NCI-H1092 (cell line): ENCODE measurements at regions not wholly inside any gene's neighbourhood (a gene's known extent, or its start where the extent isn't known, plus 50 kb on each side); places are given as distances from the start of the nearest gene placed in this dataset.

Source experiments
- DNase-seq: peaks from one replicate; lab custom pipeline; 2025; lab: John Stamatoyannopoulos, UW

DNA sequence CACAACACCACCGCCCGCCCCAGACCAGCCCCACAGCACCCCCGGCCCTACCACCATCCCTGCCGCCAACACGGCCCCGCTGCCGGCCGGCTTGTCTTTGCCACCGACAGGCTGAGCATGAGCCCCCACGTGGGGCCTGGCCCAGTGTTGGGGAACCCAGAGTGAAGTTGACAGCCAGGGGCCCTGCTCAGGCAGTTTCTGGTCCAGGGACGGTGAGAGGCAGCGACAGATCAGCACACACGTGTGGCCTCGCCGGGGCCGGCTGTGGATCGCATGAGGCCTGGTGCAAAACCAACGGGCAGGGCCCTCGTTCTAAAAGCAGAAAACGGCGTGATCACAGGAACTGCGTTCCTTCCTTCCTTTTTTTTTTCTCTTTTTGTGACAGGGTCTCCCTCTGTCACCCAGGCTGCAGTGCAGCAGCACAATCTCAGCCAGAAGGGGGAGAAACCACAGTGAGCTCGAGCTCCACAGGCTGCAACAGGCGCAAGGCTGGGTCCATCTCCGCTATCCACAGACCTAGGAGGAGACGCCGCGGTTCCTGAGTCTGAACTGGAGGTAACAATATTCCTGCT, 50.5 kb upstream of the FBRSL1 start:
- DNase-seq: no peak

DNA sequence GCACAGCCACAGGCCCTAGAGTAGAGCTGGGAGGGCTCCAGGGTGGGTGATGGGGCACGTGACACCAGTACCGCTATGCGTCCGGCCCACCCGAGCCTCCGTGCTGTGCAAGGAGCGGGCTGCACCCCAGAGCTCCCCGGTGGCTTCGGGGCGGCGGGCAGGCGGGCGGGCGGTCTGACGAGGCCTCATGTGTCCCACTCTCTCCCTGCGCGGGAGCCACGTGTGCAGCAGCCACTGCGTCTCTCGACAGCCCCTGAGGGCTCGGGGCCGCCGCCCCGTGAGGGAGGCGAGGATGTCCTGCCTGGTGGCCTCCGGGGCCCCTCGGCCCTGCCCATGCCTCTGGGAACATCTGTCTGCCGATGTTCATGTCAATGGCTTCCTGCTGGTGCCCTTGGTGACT, 51.2 kb upstream of the FBRSL1 start:
- DNase-seq: no peak

DNA sequence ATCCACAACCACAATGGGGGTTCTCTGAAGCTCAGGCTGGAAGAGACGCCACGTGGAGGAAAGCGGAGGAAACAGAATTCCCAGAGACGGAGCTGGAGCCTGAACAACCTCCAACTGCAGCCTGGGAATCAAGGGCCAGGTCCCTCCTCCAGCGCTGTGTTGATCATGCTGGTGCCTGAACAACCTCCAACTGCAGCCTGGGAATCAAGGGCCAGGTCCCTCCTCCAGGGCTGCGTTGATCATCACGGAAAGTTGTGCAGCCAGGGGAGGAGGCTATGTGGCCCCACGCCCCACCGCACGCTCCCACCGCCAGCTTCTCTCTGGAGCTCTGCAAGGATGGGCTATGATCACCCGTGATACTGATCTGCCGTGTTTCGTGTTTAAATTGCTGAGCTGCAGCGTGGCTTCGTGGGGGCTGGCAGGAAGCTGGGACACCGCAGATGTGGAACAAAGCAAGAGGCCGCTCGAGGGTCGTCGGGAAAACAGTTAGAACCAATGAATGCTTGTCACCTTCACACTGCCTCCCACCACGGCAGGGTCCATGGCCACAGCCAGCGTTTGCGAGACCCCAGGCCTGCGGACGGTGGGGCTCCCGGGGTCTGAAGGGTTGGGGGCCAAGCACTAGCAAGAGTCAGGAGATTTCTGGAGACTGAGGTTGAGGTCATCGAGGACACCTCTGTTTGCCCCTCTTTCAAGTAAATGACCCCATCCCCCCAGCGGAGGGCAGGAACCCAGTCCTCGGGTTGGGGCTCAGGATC, 51.8 kb upstream of the FBRSL1 start:
- DNase-seq: no peak

DNA sequence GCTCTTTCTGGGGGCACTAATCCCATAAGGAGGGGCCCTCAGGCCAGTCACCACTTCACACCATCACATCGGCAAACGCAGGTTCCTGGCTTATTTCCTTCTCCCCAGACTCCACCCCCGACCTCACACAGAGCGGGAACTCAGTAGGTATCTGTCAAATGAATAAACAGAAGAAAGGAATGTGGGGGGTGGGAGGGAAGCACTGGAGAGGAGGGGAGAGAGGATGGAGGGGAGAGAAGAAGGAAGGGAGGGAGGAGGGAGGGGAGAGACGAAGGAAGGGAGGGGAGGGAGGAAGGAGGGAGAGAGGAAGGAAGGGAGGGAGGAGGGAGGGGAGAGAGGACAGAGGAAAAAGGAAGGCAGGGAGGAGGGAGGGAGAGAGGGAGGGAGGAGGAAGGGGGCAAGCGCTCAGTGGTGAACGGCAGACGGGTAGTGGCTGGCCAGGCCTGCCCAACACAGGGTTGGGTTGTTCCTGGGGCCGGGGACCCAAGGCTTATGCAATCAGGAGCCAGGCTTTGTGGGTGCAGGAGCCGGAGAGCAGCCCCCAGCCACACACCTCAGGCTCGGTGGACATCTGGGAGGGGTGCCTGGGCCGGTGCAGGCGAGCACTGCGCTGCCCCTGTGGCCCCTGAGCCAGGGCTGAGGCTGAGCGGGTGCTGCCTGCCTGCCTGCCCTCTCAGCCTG, 52.6 kb upstream of the FBRSL1 start:
- no peak for DNase-seq

DNA sequence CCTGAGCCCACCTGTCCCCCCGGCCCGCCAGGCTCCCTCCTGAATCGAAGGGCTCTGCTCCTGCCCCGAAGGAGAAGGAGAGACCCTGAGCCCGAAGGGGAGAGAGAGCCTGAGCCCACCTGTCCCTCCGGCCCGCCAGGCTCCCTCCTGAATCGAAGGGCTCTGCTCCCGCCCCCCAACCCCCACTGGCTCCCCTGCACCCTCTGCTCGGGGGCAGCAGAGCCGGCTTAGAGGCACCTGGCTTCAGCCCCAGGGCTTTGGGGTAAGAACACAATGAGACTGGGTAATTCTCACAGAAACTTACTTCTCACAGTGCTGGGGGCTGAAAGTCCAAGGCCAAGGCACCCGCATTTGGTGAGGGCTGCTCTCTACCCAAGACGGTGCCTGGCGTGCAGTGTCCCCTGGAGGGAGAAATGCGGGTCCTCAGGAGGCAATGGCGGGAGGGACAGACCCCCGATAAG, 53.1 kb upstream of the FBRSL1 start:
- no peak for DNase-seq

DNA sequence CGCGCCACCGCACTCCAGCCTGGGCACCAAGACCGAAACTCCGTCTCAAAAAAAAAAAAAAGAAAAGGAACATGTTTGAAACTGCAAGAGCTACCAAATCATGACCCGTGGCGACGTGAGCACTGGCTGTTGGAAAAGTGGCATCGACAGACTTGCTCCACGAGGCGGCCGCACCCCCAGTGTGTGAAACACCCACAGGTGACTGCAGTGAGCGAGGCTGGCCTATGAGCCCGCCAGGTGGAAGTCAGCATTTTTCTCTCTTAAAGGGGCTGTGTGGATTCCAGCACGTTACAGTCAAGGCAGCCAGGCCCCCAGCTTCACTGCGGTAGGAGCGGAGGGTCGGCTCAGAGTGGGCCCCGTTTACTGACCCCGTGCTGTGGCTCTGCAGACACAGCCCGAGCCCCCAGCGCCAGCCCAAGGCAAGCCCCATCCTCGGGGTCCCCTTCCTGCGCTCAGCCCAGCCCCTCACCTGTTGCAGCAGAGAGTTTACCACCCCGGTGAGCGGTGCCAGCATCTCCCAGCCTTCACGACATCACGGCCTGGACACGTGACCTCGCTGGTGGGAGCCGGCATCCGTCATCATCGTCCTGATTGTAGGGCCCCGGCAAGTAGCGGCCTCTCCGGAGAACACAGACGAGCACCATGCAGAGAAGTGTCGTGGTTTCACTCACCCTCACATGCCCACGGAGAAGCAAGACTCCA, 54.3 kb upstream of the FBRSL1 start:
- no peak for DNase-seq

DNA sequence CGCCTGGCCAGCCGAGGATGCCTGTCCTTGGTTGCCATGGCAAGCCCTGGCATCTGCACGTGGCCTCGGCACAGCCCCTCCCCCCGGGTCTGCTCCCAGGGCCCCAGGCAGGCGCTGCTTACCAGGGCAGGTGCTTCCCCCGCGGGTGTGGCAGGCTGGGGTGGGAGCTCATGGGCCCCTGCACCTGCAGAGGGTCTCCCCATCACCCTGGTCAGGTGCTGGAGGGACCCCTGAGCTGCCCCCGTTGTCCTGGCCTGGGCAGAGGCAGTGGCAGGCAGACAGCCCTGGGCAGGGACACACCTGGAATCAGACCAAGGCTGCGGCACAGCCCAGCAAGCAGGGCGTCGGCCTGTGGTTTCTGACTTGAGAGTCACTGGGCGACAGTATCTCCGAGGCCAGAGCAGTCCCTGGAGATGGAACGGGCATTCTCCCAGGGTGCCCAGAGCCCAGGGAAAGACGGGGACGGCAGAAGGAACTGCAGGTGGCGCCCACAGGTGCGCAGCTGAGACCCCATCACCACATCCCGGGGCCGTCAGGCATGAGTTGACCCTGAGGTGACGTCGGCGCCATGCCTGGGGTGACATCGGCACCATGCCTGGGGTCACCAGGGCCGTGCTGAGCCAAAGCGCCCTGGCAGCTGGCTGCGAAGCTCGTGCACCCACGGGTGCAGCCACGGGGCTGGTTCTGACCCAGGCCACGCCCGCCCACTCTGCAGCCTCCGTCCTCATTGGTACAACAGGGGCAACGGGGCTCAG, 56.1 kb upstream of the FBRSL1 start:
- no peak for DNase-seq

DNA sequence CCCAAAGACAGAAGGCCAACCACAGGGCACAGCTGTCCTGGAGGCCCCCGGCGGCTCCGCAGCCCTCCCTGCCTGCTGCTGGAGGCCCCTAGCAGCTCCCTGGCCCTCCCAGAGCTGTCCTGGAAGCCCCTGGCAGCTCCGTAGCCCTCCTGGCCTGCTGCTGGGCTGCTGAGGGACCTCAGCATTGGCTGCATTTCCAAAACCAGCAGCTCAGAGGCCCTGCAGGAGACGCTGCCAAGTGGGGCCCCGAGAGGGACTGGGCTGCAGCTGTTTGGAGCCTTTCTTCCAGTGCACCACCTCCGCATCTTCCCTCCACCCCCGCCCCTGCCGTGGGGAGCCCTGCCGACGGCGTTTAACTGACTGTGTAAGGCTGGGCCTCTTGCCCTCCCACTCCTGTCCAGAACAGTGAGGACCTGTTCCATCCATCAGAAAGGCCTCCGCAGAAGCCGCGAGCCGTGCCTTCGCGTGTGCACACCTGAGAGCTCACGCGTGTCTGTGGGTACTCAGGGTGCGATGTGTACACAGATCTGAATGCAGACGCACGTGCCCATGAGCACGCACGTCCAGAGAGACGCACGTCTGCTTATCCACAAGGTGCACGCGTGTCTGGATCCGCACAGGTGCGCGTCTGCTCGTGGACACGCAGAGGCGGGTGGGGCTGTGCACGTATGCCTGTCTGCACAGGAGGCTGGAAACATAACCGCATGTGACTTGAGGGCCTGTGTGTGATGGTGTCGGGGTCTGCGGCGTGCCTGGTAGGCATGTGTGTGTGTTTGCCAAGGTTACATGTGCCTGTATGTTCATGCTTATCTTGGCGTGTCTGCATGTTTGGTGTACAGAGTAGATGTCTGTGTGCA, 57.0 kb upstream of the FBRSL1 start:
- DNase-seq: no peak

DNA sequence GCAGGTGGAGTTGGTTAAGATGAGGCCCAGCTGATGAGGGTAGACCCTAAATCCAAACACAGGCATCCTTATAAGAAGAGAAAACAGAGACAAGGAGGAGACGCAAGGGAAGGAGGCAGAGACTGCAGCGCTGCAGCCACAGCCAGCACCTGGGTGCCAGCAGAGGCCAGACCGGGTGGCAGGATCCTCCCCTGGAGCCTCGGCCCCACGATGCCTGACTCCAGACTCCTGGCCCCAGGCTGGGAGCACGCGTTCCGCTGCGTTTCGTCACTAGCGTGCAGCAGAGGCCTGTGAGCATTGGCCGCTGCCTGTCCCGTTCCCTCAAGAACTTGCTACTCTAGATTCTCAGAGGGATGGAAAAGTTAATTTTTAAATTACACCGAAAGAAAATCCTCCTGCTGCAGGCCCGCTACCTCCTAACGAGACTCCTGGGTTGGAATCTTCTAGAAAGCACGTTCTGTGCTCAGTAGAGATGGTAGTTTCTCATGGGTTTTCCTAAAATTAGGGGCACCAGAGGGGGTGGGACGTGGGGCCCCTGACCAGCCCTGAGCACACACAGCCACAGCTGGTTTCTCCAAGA, 57.7 kb upstream of the FBRSL1 start:
- DNase-seq: no peak

DNA sequence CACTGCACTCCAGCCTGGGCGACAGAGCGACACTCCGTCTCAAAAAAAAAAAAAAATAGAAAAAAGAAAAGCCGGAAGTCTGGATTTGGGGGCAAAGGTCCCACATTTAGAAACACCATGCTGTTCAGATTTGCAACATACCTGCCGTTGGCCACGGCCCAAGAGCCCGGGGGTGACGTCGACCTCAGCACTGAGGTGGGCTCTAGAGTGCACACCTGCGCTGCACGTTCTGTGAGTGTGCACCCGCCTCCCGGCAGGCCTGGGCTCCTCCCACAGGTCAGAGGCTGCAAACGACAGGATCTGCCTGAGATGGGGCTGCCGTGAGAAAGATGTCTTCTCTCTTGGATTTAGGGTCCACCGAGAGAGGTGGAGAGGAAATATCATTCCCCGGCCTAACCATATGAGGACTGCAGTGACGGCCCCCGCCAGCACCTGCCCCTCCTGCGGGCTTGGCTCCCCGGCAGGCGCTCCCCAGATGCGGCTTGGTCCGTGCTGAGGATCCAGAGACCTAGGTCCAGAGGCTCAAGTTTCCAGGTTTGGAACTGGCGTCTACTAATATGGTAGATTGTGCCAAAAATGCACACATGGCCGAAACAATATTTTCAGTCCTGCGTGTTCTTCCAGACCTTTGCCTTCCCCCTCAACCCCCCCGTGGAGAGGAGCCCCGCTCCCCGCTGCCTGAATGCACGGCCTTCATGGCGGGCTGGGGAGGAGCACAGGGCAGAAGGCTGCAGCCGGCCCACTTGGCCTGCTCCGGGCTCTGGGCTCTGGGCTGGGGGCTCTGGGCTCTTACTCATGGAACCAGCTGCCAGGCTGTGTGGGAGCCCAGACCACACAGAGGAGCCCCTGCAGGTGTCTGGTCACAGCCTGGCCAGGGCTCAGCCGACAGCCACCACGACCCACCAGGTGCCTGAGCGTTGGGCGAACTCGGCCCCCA, 58.8 kb upstream of the FBRSL1 start:
- DNase-seq: no peak

DNA sequence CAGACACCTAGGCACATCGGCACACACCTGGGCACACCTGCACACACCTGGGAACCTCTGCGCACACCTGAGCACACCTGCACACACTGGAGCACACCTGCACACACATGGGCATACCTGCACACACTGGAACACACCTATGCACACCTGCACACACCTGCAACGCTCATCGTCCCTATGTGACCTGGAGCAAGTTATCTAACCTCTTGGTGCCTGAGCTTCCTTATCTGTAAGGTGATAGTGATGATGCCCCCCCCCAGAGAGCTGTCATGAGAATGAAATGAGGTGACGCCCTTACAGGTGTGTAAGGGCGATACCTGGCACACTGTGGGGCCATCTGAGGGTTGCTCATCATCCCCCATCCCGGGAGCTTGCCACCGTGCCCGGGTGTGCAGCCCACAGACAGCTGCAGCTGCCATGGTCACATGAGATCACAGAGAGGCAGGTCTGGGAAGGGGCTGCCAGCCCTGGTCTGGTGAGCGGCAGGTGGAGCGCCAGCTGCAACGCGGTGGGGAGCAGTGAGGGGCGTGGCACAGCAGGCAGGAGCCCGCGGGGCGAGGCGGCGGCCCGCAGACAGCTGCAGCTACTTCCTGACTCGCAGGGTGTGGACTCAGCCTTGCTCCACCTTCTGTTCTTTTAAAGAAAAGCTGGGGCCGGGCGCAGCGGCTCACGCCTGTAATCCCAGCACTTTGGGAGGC, 59.9 kb upstream of the FBRSL1 start:
- peak; percentile 84 for DNase-seq

DNA sequence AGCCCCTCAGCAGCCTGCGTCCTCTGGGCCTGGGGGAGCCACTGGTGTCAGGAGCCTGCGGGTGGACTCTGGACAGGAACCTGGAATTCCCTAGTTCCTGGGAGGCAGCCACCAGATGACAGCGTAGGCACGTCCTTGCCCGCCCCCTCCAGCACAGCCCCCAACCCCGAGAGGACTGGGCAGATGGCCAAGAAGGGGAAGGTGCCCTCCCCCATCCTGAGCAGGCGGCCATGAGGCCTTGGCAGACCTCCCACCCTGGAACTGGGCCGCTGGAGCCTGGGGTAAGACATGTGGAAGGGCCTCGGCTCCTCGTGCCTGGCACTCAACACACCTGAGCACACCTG, 60.4 kb upstream of the FBRSL1 start:
- peak; percentile 89 for DNase-seq

DNA sequence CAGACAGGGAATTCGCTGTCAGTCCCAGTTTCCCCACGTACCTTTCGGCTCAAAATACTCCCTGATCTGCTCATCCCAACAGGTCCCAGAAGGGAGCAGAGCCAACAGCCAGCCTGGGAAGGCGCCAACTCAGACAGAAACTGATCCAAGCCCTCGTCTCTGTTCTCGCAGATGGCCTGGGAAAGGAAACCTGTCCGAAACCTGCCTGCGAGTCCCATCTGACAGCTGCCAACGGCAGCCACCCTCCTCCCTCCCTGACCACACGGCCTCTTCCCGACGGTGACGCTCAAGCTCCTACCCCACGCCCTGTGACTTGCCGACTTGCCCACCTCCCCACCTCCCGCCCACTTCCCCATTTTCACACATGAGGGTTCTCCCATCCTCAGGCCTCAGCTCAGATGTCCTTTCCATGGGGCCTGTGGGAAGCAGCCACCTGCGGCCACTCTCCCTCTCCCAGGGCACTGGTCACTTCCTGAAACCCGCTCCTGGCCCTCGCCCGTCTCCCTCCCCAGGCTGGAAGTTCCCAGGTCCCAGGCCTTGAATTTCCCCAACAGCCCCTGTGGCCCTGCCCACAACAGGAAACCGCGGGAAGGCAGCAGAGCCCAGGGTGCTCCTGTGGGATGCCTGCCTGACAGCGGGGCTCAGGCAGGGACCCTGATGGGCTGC, 60.9 kb upstream of the FBRSL1 start:
- peak; percentile 34 for DNase-seq

DNA sequence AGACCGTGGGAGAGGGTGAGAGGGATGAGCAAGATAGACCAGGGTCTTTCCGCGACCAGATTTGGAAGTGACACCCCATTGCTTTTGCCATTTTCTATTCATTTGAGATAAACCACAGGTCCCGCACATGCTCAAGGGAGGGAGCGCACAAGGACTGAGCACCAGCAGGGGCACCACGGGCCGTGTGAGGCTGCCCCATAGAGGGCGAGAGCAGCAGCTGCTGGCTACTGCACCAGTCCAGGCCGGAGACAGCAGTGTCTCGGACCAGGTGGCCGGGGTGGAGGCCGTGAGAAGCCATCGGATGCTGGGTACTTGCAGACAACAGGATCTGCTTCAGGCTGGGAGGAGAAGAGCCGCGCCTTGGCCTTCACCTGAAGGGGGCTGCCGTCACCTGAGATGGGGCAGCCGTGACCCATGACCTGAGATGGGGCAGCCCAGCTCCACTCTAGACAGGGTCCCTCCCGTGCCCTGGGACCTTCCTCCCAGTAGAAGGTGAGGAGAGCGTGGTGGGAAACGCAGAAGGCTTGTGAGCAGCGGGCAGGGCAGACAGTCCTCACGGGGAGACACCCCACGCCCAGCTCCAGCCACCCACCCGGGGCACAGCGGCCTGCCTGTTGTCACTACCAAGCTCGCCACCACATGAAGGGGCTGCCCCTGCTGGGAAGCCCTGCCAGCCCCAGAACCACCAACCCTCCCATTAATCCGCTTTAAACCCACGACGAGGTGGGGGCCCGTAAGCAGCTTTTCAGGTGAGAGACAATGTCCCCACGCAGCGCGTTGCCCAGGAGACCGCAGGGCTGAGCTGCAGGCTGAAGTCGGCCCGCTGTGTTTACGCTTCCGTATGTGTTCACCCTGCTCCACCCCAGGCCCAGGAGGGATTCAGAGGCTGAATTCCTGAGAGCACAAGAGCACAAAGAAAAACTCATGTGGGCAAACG, 61.7 kb upstream of the FBRSL1 start:
- DNase-seq: peak; percentile 35

DNA sequence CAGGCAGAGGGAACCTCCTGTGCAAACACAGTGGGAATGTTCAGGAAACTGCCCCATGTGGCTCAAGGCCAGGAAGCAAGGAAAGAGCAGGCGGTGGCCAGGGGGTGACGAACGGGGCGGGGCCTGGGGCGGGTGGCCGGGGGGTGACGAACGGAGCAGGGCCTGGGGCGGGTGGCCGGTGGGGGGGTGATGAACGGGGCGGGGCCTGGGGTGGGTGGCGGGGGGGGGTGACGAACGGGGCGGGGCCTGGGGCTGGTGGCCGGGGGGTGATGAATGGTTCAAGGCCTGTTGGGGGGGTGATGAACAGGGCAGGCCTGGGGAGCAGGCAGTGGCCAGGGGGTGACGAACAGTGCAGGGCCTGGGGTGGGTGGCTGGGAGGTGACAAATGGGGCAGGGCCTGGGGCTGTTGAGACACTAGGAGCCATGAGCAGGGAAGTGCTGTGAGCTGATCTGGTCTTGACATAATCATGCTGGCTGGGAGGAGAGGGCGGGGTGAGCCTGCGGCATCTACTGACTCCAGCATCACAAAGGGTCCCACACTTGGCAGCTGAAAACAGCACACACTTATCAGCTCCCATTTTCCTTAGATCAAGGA, 62.7 kb upstream of the FBRSL1 start:
- DNase-seq: no peak

DNA sequence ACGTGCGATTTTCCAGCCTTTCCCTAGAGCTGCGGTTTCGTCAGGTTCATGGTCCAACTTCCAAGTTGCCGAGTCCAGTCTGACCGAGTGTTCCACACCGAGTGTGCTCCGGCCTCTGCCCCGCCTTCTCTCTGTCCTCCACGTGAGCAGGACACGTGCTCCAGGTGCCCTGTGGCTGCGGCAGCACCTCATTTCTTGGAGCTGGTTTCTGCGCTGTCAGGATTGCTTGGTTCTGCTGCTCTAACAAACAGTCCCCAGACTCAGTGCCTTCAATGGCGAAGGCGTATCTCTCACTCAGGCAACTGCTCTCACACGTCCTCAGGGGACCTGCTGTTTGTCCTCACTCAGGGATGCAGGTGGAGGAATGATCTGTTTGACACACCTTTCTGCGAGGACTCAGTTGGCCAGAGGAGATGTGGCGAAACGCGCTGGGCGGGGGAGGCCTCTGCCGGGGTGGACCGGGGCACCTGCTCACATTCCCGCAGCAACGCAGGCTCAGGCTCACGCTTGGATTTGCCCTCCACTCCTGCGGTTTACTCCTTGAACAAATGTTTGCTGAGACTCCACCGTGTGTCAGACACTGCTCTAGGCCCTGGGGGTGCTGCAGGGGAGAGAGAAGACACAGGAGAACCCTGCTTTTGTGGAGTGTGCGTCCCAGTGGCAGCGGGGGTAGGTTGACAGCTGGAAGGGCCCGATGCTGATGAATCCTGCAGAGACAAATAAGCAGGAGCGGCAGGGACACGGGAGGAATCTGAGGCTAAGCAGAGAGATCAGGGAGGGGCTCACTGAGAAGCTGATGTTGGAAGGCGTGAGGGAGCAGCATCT, 63.4 kb upstream of the FBRSL1 start:
- no peak for DNase-seq
